ENCODE measurements at regions not wholly inside any gene's neighbourhood (a gene's known extent, or its start where the extent isn't known, plus 50 kb on each side); places are given as distances from the start of the nearest gene placed in this dataset.
"Not testable (repeated sequence)": the region's sequence is repeated elsewhere in the genome, so short reads cannot be mapped to it uniquely, and the experiment has no call there.

DNA sequence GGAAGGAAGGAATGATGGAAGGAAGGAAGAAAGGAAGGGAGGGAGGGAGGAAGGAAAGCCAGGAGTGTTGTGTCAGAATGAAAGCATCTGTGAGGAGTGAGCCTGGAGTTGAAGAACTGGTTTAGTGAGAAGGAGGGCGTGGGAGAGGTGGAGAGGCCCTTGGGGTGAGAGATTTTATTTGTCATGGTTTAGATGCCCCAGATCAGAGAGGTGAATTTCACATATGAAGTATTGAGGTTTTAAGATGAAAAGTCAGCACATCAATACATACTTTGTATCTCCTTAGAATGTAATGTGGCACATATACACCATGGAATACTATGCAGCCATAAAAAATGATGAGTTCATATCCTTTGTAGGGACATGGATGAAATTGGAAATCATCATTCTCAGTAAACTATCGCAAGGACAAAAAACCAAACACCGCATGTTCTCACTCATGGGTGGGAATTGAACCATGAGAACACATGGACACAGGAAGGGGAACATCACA, 222.3 kb upstream of the ECI2 start:
- TF ChIP-seq, protein P1, sequence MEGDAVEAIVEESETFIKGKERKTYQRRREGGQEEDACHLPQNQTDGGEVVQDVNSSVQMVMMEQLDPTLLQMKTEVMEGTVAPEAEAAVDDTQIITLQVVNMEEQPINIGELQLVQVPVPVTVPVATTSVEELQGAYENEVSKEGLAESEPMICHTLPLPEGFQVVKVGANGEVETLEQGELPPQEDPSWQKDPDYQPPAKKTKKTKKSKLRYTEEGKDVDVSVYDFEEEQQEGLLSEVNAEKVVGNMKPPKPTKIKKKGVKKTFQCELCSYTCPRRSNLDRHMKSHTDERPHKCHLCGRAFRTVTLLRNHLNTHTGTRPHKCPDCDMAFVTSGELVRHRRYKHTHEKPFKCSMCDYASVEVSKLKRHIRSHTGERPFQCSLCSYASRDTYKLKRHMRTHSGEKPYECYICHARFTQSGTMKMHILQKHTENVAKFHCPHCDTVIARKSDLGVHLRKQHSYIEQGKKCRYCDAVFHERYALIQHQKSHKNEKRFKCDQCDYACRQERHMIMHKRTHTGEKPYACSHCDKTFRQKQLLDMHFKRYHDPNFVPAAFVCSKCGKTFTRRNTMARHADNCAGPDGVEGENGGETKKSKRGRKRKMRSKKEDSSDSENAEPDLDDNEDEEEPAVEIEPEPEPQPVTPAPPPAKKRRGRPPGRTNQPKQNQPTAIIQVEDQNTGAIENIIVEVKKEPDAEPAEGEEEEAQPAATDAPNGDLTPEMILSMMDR (conservative IDR thresholded peaks at IDR 0.05 in 1 of 2, IDR thresholded peaks at IDR 0.05 in 1 of 2; ENCODE audit: extremely low read depth in 1 of 2, insufficient read depth in 1 of 2, low read depth in 1 of 2, low read length in 2 of 2), result not testable (repeated sequence)
- not testable (repeated sequence) for TF ChIP-seq EZH2 (IDR thresholded peaks at IDR 0.05; ENCODE audit: borderline replicate concordance, low read length)
